ENCODE measurements at regions not wholly inside any gene's neighbourhood (a gene's known extent, or its start where the extent isn't known, plus 50 kb on each side); places are given as distances from the start of the nearest gene placed in this dataset.

GRCh38 chr13:80037505-80037888 is 303.4 kb downstream of the SPRY2 start:
- TF ChIP-seq Cebpa-rat (IDR thresholded peaks at IDR 0.05): no peak
- H3K9me3 ChIP-seq (replicated peaks in 1 of 11): no peaks in the 10 kb centered on the region
- H3K4me2 ChIP-seq: peak overlapping the region in 9 of 11 experiments; percentile 55 to 80 (median 63); a peak in 17 of 22 replicates
- peak overlapping the region in 1 of 11 experiments; percentile 10; a peak in 1 of 22 replicates for H3K9ac ChIP-seq
- H3K27me3 ChIP-seq: no peaks in the 10 kb centered on the region
- no peaks in the 10 kb centered on the region for H3K36me3 ChIP-seq
- no peak overlapping the region for H3K4me3 ChIP-seq
- no peaks in the 10 kb centered on the region for H4K20me1 ChIP-seq
- peaks cover 29 to 62% (median 50%) of the 10 kb centered on the region in 10 experiments for H3K4me1 ChIP-seq
- H3K27ac ChIP-seq: peak overlapping the region in 8 of 11 experiments; percentile 31 to 69 (median 54); a peak in 15 of 22 replicates

- Histone ChIP-seq H3K27ac (peak overlapping the region in 8 of 11 experiments; percentile 37 to 69 (median 58); a peak in 15 of 22 replicates), H4K20me1 (no peaks in the 10 kb centered on the region), H3K4me2 (peak overlapping the region; percentile 52 to 80 (median 63)), H3K4me3 (no peak overlapping the region), H3K36me3 (no peaks in the 10 kb centered on the region), H3K9ac (peak overlapping the region in 3 of 11 experiments; percentile 7 to 33 (median 10); a peak in 3 of 22 replicates), H3K9me3 (replicated peaks in 1 of 11) (no peaks in the 10 kb centered on the region), H3K27me3 (no peaks in the 10 kb centered on the region), H3K4me1 (peaks cover 29 to 60% (median 50%) of the 10 kb centered on the region in 10 experiments)
- TF ChIP-seq Cebpa-rat (IDR thresholded peaks at IDR 0.05): 0 out of 22 replicates have a peak, but pooled peaks of 2 of the 11 experiments have one; percentile 21 to 32
Measured at GRCh38 chr13:80036845-80037504, 304.0 kb downstream of the SPRY2 start.

GRCh38 chr13:80035096-80035495 is 305.8 kb downstream of the SPRY2 start:
- Histone ChIP-seq H3K27me3 (no peaks in the 10 kb centered on the region), H3K4me2 (no peak overlapping the region), H3K4me1 (peaks cover 37 to 50% (median 40%) of the 10 kb centered on the region in 10 experiments), H3K4me3 (no peak overlapping the region), H4K20me1 (no peaks in the 10 kb centered on the region), H3K27ac (no peak overlapping the region), H3K9me3 (replicated peaks in 1 of 11) (no peaks in the 10 kb centered on the region), H3K9ac (no peak overlapping the region), H3K36me3 (no peaks in the 10 kb centered on the region)
- TF ChIP-seq Cebpa-rat (IDR thresholded peaks at IDR 0.05): no peak

GRCh38 chr13:80033951-80034350 is 307.0 kb downstream of the SPRY2 start:
- no peaks in the 10 kb centered on the region for H3K9me3 ChIP-seq (replicated peaks in 1 of 11)
- H3K27ac ChIP-seq: no peak overlapping the region
- H3K4me3 ChIP-seq: no peak overlapping the region
- TF ChIP-seq Cebpa-rat (IDR thresholded peaks at IDR 0.05): no peak
- H3K36me3 ChIP-seq: no peaks in the 10 kb centered on the region
- H3K9ac ChIP-seq: no peak overlapping the region
- H3K4me1 ChIP-seq: peaks cover 31 to 46% (median 36%) of the 10 kb centered on the region in 10 experiments
- H3K27me3 ChIP-seq: no peaks in the 10 kb centered on the region
- no peak overlapping the region for H3K4me2 ChIP-seq
- H4K20me1 ChIP-seq: no peaks in the 10 kb centered on the region

GRCh38 chr13:80033286-80033685 is 307.6 kb downstream of the SPRY2 start:
- H3K36me3 ChIP-seq: no peaks in the 10 kb centered on the region
- H3K9me3 ChIP-seq (replicated peaks in 1 of 11): no peaks in the 10 kb centered on the region
- no peak overlapping the region for H3K9ac ChIP-seq
- peaks cover 25 to 39% (median 30%) of the 10 kb centered on the region in 10 experiments for H3K4me1 ChIP-seq
- H4K20me1 ChIP-seq: no peaks in the 10 kb centered on the region
- no peak overlapping the region for H3K4me2 ChIP-seq
- no peaks in the 10 kb centered on the region for H3K27me3 ChIP-seq
- H3K4me3 ChIP-seq: no peak overlapping the region
- H3K27ac ChIP-seq: no peak overlapping the region
- TF ChIP-seq Cebpa-rat (IDR thresholded peaks at IDR 0.05): no peak

GRCh38 chr13:80030491-80030890 is 310.4 kb downstream of the SPRY2 start:
- H4K20me1 ChIP-seq: no peaks in the 10 kb centered on the region
- H3K9ac ChIP-seq: no peak overlapping the region
- peak overlapping the region; percentile 2 to 53 (median 17); a peak in 13 of 22 replicates for H3K4me2 ChIP-seq
- no peaks in the 10 kb centered on the region for H3K9me3 ChIP-seq (replicated peaks in 1 of 11)
- TF ChIP-seq Cebpa-rat (IDR thresholded peaks at IDR 0.05): no peak
- no peaks in the 10 kb centered on the region for H3K27me3 ChIP-seq
- H3K4me3 ChIP-seq: no peak overlapping the region
- H3K36me3 ChIP-seq: no peaks in the 10 kb centered on the region
- H3K4me1 ChIP-seq: peaks cover 0 to 11% (median 9%) of the 10 kb centered on the region in 10 experiments; a peak in 14 of 20 replicates
- no peak overlapping the region; a peak in 1 of 22 replicates for H3K27ac ChIP-seq

- Histone ChIP-seq H3K36me3 (no peaks in the 10 kb centered on the region), H3K4me1 (peaks cover 0 to 10% (median 9%) of the 10 kb centered on the region in 10 experiments; a peak in 14 of 20 replicates), H3K9me3 (replicated peaks in 1 of 11) (no peaks in the 10 kb centered on the region), H3K4me2 (no peak overlapping the region), H3K9ac (no peak overlapping the region), H3K27ac (no peak overlapping the region), H4K20me1 (no peaks in the 10 kb centered on the region), H3K27me3 (no peaks in the 10 kb centered on the region), H3K4me3 (no peak overlapping the region)
- no peak for TF ChIP-seq Cebpa-rat (IDR thresholded peaks at IDR 0.05)
Measured at GRCh38 chr13:80029170-80029569, 311.8 kb downstream of the SPRY2 start.

GRCh38 chr13:80022146-80022545 is 318.8 kb downstream of the SPRY2 start:
- no peak for TF ChIP-seq Cebpa-rat (IDR thresholded peaks at IDR 0.05)
- H3K4me3 ChIP-seq: no peak overlapping the region
- H3K36me3 ChIP-seq: no peaks in the 10 kb centered on the region

GRCh38 chr13:80012251-80012650 is 328.7 kb downstream of the SPRY2 start:
- H3K27ac ChIP-seq: peak overlapping the region in 1 of 11 experiments; percentile 32; a peak in 2 of 22 replicates
- H3K27me3 ChIP-seq: no peaks in the 10 kb centered on the region
- H3K4me2 ChIP-seq: peak overlapping the region; percentile 42 to 78 (median 60)
- no peak for TF ChIP-seq Cebpa-rat (IDR thresholded peaks at IDR 0.05)
- no peak overlapping the region for H3K9ac ChIP-seq
- H3K9me3 ChIP-seq (replicated peaks in 1 of 11): peaks cover 0 to 12% (median 5%) of the 10 kb centered on the region in 11 experiments; a peak in 7 of 22 replicates
- no peak overlapping the region for H3K4me3 ChIP-seq
- no peaks in the 10 kb centered on the region for H3K36me3 ChIP-seq
- peaks cover 13 to 16% (median 14%) of the 10 kb centered on the region in 10 experiments for H3K4me1 ChIP-seq
- H4K20me1 ChIP-seq: no peaks in the 10 kb centered on the region

More at GRCh38 chr13:80022146-80022545, 318.8 kb downstream of the SPRY2 start:
- Histone ChIP-seq H3K4me1 (no peaks in the 10 kb centered on the region), H3K4me2 (no peak overlapping the region), H3K9me3 (replicated peaks in 1 of 11) (no peaks in the 10 kb centered on the region), H3K27me3 (no peaks in the 10 kb centered on the region), H3K9ac (no peak overlapping the region), H4K20me1 (no peaks in the 10 kb centered on the region), H3K27ac (no peak overlapping the region)

Measured in BLaER1 treated with 17β-estradiol and CSF1 and Interleukin-3, amounts not matched to agents 10 nM and 100 nM (cell line).